Testis (tissue), 2 donors: ENCODE measurements at regions not wholly inside any gene's neighbourhood (a gene's known extent, or its start where the extent isn't known, plus 50 kb on each side); places are given as distances from the start of the nearest gene placed in this dataset.

Experiments
- POLR2A ChIP-seq: fragments of 450-650 bp; IDR thresholded peaks from one replicate; pipeline ENCODE4 v1.6.1; 2017; ENCODE audit warnings: antibody characterized with exemption, mild to moderate bottlenecking, moderate library complexity
- TF ChIP-seq, protein P1 (sequence below), 3 experiments: fragments of 450-650 bp in 2 of 3; fragments of 200-600 bp in 1 of 3; sonication (generic) in 1 of 3; IDR thresholded peaks; one replicate each; pipeline ENCODE4 v1.5.1; 2016 to 2019; ENCODE audit warnings: antibody characterized with exemption in 3 of 3, mild to moderate bottlenecking in 2 of 3, moderate library complexity in 1 of 3

DNA sequence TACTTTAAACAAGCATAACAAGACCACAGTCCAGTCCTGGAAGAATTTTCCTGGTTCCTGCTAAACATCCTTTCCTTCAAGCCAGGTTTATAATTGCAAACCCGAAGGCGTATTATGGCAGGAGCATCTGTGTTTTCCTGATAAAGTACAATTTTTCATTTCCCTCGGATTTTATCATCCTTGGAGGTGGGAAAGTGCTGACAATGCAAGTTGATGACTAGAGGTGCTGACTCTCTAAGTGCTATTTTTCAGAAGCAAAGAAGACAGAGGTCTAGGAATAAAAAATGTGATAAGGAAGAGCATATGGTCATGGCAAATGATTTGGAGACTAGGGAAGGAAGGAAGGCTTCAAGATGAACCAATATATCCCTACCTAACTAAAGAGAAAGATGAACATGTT is 703.2 kb upstream of the LRRN3 start:
- TF ChIP-seq POLR2A: no peak
- TF ChIP-seq, protein P1, sequence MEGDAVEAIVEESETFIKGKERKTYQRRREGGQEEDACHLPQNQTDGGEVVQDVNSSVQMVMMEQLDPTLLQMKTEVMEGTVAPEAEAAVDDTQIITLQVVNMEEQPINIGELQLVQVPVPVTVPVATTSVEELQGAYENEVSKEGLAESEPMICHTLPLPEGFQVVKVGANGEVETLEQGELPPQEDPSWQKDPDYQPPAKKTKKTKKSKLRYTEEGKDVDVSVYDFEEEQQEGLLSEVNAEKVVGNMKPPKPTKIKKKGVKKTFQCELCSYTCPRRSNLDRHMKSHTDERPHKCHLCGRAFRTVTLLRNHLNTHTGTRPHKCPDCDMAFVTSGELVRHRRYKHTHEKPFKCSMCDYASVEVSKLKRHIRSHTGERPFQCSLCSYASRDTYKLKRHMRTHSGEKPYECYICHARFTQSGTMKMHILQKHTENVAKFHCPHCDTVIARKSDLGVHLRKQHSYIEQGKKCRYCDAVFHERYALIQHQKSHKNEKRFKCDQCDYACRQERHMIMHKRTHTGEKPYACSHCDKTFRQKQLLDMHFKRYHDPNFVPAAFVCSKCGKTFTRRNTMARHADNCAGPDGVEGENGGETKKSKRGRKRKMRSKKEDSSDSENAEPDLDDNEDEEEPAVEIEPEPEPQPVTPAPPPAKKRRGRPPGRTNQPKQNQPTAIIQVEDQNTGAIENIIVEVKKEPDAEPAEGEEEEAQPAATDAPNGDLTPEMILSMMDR (IDR thresholded peaks at IDR 0.05): no peak
